ENCODE measurements at regions not wholly inside any gene's neighbourhood (a gene's known extent, or its start where the extent isn't known, plus 50 kb on each side); places are given as distances from the start of the nearest gene placed in this dataset.
"Not testable (repeated sequence)": the region's sequence is repeated elsewhere in the genome, so short reads cannot be mapped to it uniquely, and the experiment has no call there.

DNA sequence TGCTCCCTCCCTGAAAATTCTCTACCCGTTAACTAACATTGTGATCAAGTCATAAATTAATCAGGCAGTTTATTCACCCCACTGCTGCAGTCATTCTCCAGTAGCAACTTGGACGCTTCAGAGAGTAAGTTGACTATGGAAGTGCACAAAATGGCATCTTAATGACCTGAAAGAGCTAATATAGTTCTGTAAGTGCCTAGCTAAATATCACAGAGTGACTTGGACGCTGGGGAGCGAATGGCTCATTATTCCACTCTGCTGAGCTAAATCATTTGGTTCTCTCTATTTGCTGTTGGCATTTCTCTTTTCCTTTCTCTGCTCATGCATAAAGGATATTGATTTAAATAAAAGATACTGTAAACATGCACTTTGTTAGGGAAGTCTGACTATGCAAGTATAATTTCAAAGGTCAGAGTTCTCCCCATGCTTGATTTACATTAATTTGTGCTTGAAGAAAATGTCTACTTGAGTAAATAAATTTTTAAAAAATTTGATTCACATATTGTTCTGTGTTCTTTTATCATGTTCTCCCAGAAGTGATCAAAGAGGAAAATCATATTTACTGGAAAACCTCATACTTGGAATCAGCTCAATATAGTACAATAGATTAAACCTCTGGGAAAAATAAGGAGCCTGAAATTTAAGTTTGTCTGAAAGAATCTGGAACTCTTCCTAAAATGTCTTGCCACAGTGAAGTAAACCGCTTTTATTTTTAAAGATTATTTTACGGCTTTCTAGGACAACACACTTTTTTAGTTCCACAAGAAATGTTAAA, 169.5 kb upstream of the HAPLN1 start:
- no peaks in the 10 kb centered on the region for H3K4me1 ChIP-seq (replicated peaks in 1 of 2)
- peak in 5 of 8 experiments; percentile 75 to 88 (median 82) for ATAC-seq (replicated peaks in 6 of 8)
- H3K4me3 ChIP-seq, result no peak overlapping the region
- in situ Hi-C loops (cut with MboI; ENCODE audit: low pct_unique_long_range_greater_than_20kb in 2 of 9, low sequenced_read_pairs in 9 of 9, unreplicated experiment in 9 of 9), result no loop called here
- no peak overlapping the region for H3K27ac ChIP-seq
- 20 to 95% (median 72%) methylated on average over 1 to 6 of the region's 6 CpGs for WGBS, 10 experiments

- WGBS, 10 experiments, result 15 to 100% (median 95%) methylated on average over 1 to 8 of the region's 8 CpGs
- no peaks in the 10 kb centered on the region for H3K4me1 ChIP-seq (replicated peaks in 1 of 2)
- H3K27ac ChIP-seq, result no peak overlapping the region
- ATAC-seq (replicated peaks in 6 of 8), result no peak
- in situ Hi-C loops (cut with MboI; ENCODE audit: low pct_unique_long_range_greater_than_20kb in 2 of 9, low sequenced_read_pairs in 9 of 9, unreplicated experiment in 9 of 9), result no loop called here
- no peak overlapping the region for H3K4me3 ChIP-seq
Observed at GRCh38 chr5:83877911-83878706, 157.5 kb upstream of the HAPLN1 start.

DNA sequence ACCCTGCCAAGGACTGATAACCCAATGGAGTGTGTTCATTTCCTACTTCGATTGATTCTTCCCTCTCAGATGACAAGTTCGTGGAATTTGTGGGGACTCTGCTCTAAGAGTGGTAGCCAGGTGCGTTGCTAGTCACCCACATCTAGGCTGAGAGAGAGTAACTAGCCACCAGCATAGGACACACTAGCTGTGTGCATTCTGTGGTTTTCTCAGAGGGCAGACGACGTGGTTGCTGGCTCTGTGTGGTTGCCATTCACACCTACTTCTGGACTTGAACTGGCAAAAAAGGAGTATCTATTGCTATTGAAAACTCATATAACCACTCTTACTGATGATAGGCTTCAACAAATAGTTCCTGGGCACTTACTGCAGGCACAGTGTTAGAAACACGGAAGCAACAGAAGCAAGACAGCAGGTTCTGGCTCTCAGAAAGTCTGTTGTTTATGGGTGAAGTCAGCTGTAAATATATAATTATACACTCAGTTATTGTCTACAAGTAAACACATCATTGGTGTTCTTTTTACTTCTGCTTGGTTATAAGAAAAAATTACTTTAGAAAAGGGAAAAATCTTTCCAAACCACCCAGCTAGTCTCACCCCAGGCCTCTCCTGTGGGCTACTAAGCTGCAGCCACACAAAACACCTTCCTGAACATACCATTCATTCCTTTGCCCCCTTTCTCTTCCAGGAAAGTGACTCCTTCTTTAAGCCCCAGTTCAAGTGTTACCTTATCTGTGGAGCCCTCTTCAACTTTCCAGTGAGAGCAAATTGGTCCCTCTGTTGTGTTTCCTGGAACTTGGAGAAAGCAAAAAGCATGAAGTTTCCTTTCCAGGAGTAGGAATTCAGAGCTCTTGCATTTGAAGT, 151.1 kb upstream of the HAPLN1 start:
- Histone ChIP-seq H3K4me1 (replicated peaks in 1 of 2) (no peaks in the 10 kb centered on the region), H3K4me3 (no peak overlapping the region), H3K27ac (no peak overlapping the region)
- ATAC-seq (replicated peaks in 6 of 8), result no peak
- 30 to 100% (median 75%) methylated on average over 1 to 5 of the region's 6 CpGs; no CpG with 5 or more reads in 1 of the 10 experiments for whole genome bisulfite sequencing, 10 experiments
- in situ Hi-C loops (cut with MboI; ENCODE audit: low pct_unique_long_range_greater_than_20kb in 2 of 9, low sequenced_read_pairs in 9 of 9, unreplicated experiment in 9 of 9), result no loop called here

DNA sequence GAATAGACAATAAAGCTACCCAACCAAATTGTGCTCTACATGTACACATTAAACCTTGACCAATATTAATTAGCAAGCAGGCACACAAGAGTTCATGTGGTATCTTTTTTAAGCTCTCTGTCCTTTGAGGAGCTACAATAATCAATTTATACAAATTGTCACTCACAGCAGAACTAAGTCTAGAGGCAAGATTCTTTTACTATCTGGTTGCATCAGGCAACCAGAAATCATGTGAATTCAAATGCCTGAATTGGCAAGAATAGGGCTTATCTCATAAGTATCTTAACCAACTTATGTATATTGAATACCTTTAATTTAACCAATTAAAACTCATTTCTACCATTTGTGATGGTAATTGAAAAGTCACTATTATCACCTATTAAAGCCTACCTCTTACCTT, 145.5 kb upstream of the HAPLN1 start:
- no peak overlapping the region for H3K27ac ChIP-seq
- peak in 4 of 8 experiments; percentile 20 to 69 (median 46) for ATAC-seq (replicated peaks in 6 of 8)
- peaks cover 7 to 19% of the 10 kb centered on the region in 2 donors for H3K4me1 ChIP-seq (replicated peaks in 1 of 2)
- no peak overlapping the region for H3K4me3 ChIP-seq
- in situ Hi-C loops (cut with MboI; ENCODE audit: low pct_unique_long_range_greater_than_20kb in 2 of 9, low sequenced_read_pairs in 9 of 9, unreplicated experiment in 9 of 9), result no loop called here

DNA sequence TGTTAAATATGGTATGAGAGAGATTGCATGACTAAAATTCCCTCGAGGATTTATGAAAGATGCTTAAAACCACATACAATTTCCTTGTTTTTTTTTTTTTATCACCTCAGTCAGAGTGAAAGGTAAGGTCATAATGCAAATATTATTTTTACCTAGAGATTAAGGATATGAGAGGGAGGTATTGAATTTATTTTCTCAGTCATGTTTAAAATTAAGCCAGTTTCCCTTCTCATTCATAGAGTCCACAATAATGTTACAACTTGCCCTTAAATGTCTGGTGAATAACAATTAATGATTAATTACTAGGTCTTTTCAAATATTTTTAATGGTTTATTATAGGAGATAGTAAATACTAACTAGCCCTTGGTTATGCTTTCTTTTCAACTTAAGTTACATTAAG, 144.9 kb upstream of the HAPLN1 start:
- in situ Hi-C loops (cut with MboI; ENCODE audit: low pct_unique_long_range_greater_than_20kb in 2 of 9, low sequenced_read_pairs in 9 of 9, unreplicated experiment in 9 of 9), result no loop called here
- WGBS, 10 experiments, result 0 to 100% (median 88%) methylated on average over 1 of the region's 1 CpG

GRCh38 chr5:83864652-83865051, 144.0 kb upstream of the HAPLN1 start:
- Histone ChIP-seq H3K27ac (no peak overlapping the region), H3K4me1 (replicated peaks in 1 of 2) (peaks cover 7 to 19% of the 10 kb centered on the region in 2 donors), H3K4me3 (no peak overlapping the region)
- WGBS, 10 experiments, result 0 to 70% (median 0%) methylated on average over 1 of the region's 1 CpG; no CpG with 5 or more reads in 3 of the 10 experiments
- in situ Hi-C loops (cut with MboI; ENCODE audit: low pct_unique_long_range_greater_than_20kb in 2 of 9, low sequenced_read_pairs in 9 of 9, unreplicated experiment in 9 of 9), result no loop called here
- no peak for ATAC-seq (replicated peaks in 6 of 8)

More for the DNA sequence above, 144.9 kb upstream of the HAPLN1 start:
- H3K4me1 ChIP-seq (replicated peaks in 1 of 2), result peaks cover 7 to 19% of the 10 kb centered on the region in 2 donors
- no peak overlapping the region for H3K27ac ChIP-seq
- ATAC-seq (replicated peaks in 6 of 8), result peak in 1 of 8 experiments; percentile 46
- no peak overlapping the region for H3K4me3 ChIP-seq

GRCh38 chr5:83857341-83857740, 136.7 kb upstream of the HAPLN1 start:
- 0 to 100% (median 100%) methylated on average over 1 of the region's 1 CpG; no CpG with 5 or more reads in 4 of the 10 experiments for WGBS, 10 experiments
- no peak overlapping the region for H3K27ac ChIP-seq
- in situ Hi-C loops (cut with MboI; ENCODE audit: low pct_unique_long_range_greater_than_20kb in 2 of 9, low sequenced_read_pairs in 9 of 9, unreplicated experiment in 9 of 9), result no loop called here
- H3K4me1 ChIP-seq (replicated peaks in 1 of 2), result no peaks in the 10 kb centered on the region
- no peak for ATAC-seq (replicated peaks in 6 of 8)
- H3K4me3 ChIP-seq, result no peak overlapping the region

DNA sequence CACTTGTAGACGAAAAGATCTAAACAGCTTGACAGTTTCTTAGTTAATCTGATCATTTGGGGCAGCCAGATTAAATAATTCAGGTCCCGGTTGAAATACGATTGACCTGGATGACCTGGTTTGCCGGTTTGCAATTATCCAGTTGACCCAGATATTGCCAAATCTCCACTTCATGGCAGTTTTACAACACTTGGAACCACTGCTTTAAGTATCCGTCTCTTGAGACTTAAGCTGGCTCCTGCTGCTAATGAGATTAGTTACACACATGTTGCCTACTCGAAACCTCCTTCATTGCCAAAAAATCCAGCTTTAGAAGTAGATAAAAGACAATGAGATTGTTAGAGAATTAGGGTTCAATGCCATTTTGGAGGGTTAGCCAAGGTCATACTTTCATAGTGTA, 136.2 kb upstream of the HAPLN1 start:
- no peak for ATAC-seq (replicated peaks in 6 of 8)
- 0 to 100% (median 63%) methylated on average over 1 to 6 of the region's 6 CpGs for WGBS, 10 experiments
- Histone ChIP-seq H3K4me3 (no peak overlapping the region), H3K27ac (no peak overlapping the region), H3K4me1 (replicated peaks in 1 of 2) (no peaks in the 10 kb centered on the region)
- in situ Hi-C loops (cut with MboI; ENCODE audit: low pct_unique_long_range_greater_than_20kb in 2 of 9, low sequenced_read_pairs in 9 of 9, unreplicated experiment in 9 of 9), result no loop called here

DNA sequence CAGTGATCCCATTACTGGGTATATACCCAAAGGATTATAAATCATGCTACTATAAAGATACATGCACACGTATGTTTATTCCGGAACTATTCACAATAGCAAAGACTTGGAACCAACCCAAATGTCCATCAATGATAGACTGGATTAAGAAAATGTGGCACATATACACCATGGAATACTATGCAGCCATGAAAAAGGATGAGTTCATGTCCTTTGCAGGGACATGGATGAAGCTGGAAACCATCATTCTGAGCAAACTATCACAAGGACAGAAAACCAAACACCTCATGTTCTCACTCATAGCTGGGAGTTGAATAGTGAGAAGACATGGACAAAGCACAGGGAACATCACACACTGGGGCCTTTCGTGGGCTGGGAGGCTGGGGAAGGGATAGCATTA, 129.8 kb upstream of the HAPLN1 start:
- H3K27ac ChIP-seq; H3K4me3 ChIP-seq; in situ Hi-C loops (cut with MboI; ENCODE audit: low pct_unique_long_range_greater_than_20kb in 2 of 9, low sequenced_read_pairs in 9 of 9, unreplicated experiment in 9 of 9); ATAC-seq (replicated peaks in 6 of 8); H3K4me1 ChIP-seq (replicated peaks in 1 of 2): not testable (repeated sequence)
- WGBS, 10 experiments, result 0 to 100% (median 83%) methylated on average over 1 to 3 of the region's 3 CpGs; no CpG with 5 or more reads in 1 of the 10 experiments

DNA sequence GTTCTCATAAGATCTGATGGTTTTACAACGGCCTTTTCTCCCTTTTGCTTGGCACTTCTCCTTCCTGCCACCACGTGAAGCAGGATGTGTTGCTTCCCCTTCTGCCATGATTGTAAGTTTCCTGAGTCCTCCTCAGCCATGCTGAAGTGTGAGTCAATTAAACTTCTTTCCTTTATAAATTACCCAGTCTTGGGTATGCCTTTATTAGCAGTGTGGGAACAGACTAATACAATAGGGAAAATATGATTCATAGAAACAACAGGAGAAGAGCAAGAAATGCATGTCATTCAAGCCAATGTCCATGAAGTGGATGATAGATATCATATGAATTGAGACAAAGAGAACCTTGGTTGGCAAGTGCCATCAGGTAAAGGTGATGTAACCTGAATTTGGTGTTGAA, 128.3 kb upstream of the HAPLN1 start:
- no peak for ATAC-seq (replicated peaks in 6 of 8)
- in situ Hi-C loops (cut with MboI; ENCODE audit: low pct_unique_long_range_greater_than_20kb in 2 of 9, low sequenced_read_pairs in 9 of 9, unreplicated experiment in 9 of 9), result no loop called here
- WGBS, 10 experiments, result 0 to 100% (median 67%) methylated on average over 1 to 2 of the region's 2 CpGs; no CpG with 5 or more reads in 4 of the 10 experiments
- Histone ChIP-seq H3K27ac (no peak overlapping the region), H3K4me1 (replicated peaks in 1 of 2) (peaks cover 0 to 6% of the 10 kb centered on the region in 2 donors), H3K4me3 (no peak overlapping the region)

DNA sequence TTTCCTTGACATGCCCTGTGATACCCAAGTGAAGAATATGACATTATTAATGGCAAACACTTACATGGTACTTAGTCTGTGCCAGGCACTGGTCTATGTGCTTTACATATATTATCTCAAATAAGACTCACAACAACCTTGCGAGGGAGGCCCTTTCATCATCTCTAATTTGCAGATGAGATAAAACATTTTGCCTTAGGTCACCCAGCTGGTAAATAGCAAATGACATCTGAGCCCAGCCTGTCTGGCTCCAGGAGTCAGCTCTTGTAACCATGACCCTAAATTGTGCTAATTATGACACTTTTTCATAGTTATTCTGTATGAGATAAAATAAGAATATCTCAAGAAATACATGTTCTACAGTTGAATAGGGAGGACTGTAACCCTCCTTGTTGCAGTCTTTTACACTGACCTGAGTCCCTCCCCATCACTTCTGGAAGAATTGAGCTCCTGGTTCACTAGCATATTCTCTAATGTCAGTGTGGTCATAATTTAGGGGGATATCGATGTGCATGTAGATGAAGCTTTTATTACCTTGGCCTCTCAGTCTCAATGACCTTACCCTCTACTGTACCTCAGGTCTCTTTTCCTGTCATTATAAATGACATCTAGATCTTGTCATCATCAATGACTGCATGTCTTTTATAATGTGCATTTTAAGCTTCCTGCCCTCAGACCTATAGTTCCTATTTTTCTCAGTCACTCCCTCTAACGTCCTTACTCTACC, 126.1 kb upstream of the HAPLN1 start:
- 40 to 76% (median 64%) methylated on average over 1 to 3 of the region's 3 CpGs for WGBS, 10 experiments
- H3K27ac ChIP-seq, result no peak overlapping the region
- in situ Hi-C loops (cut with MboI; ENCODE audit: low pct_unique_long_range_greater_than_20kb in 2 of 9, low sequenced_read_pairs in 9 of 9, unreplicated experiment in 9 of 9), result no loop called here
- ATAC-seq (replicated peaks in 6 of 8), result peak in 4 of 8 experiments; percentile 22 to 82 (median 56)
- H3K4me3 ChIP-seq, result no peak overlapping the region
- H3K4me1 ChIP-seq (replicated peaks in 1 of 2), result peaks cover 0 to 6% of the 10 kb centered on the region in 2 donors

- peaks cover 0 to 6% of the 10 kb centered on the region in 2 donors for H3K4me1 ChIP-seq (replicated peaks in 1 of 2)
- H3K27ac ChIP-seq, result no peak overlapping the region
- H3K4me3 ChIP-seq, result no peak overlapping the region
- 42 to 100% (median 82%) methylated on average over 1 to 7 of the region's 7 CpGs; no CpG with 5 or more reads in 2 of the 10 experiments for WGBS, 10 experiments
- in situ Hi-C loops (cut with MboI; ENCODE audit: low pct_unique_long_range_greater_than_20kb in 2 of 9, low sequenced_read_pairs in 9 of 9, unreplicated experiment in 9 of 9), result no loop called here
- peak in 3 of 8 experiments; percentile 36 to 99 (median 93) for ATAC-seq (replicated peaks in 6 of 8)
Observed at GRCh38 chr5:83844449-83845068, 123.9 kb upstream of the HAPLN1 start.
